ENCODE measurements at regions not wholly inside any gene's neighbourhood (a gene's known extent, or its start where the extent isn't known, plus 50 kb on each side); places are given as distances from the start of the nearest gene placed in this dataset.
"Not testable (repeated sequence)": the region's sequence is repeated elsewhere in the genome, so short reads cannot be mapped to it uniquely, and the experiment has no call there.

DNA sequence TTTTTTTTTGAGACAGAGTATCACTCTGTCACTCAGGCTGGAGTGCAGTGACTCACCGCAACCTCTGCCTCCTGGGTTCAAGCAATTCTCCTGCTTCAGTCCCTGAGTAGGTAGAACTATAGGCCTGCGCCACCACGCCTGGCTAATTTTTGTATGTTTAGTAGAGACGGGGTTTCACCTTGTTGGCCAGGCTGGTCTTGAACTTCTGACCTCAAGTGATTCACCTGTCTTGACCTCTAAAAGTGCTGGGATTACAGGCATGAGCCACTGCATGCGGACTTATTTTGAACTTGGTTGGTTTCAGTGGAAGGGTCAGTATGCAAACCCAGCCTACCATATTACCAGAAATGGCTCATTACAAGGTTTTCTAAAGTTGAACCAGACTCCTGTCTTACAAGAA, 61.6 kb upstream of the GBA3 start:
- DNase-seq = not testable (repeated sequence)

GRCh38 chr4:22634541-22635181, 58.1 kb upstream of the GBA3 start:
- DNase-seq = no peak

- not testable (repeated sequence) for DNase-seq
Measured at GRCh38 chr4:22635182-22635549, 57.6 kb upstream of the GBA3 start.

DNA sequence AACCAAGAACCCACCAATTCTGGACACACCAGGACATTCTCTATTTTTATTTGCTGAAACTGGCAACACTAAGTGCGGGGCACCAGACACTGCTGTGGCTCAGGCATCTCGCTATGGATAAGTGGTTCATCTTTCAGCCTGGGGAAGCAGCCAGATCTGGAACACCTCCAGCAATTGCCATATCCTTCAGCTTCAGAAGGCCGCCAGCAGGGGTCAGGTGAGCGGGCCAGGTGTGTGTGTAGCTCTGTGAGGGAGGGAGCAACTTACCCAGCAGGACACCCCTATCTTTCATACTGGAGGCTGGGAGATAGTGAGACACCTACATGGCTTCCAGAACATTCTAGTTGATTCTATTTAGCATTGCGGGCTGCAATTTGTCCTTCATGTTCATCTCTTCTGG, 57.0 kb upstream of the GBA3 start:
- DNase-seq = peak; percentile 3

DNA sequence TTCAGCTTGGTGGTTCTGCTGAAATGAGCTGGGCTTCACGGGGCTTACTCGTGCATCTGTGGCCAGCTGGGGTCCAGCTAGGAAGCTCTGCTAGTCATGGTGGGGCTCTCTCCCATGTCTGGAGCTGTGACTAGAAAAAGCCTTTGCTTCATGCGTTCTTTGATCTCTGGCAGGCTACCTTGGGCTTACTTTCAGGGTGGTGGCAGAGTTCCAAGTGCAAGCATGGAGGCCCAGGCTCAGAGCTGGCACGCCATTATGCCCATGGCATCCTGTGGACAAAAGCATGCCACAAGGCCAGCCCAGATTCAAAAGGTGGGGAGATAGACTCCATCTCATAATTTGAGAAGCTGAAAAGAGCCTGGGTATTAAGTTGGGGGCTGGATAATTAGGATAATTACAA, 55.4 kb upstream of the GBA3 start:
- no peak for DNase-seq
